H9 (cell line): ENCODE measurements at regions not wholly inside any gene's neighbourhood (a gene's known extent, or its start where the extent isn't known, plus 50 kb on each side); places are given as distances from the start of the nearest gene placed in this dataset.

Experiments
- DNase-seq: peaks from one replicate; pipeline ENCODE4 v3.0.0-alpha.2; 2017
- H2AFZ ChIP-seq: one replicate; pipeline ENCODE4 v1.6.1; 2013; ENCODE audit warnings: mild to moderate bottlenecking, low read length, control low read depth, moderate library complexity
- H2AK5ac ChIP-seq: 2 replicates; pipeline ENCODE4 v1.6.1; 2013; ENCODE audit warnings: low read length, control low read depth, mixed read lengths; ENCODE audit not compliant: insufficient read length
- H2BK120ac ChIP-seq: one replicate; pipeline ENCODE4 v1.6.1; 2013; ENCODE audit warnings: low read depth, mild to moderate bottlenecking, low read length, control low read depth, inconsistent platforms; ENCODE audit not compliant: poor library complexity, severe bottlenecking
- H2BK12ac ChIP-seq: 2 replicates; pipeline ENCODE4 v1.6.1; 2013; ENCODE audit warnings: low read length, control low read depth, mixed read lengths, low read depth; ENCODE audit not compliant: insufficient read length
- H2BK15ac ChIP-seq: 2 replicates; pipeline ENCODE4 v1.6.1; 2013; ENCODE audit warnings: low read depth, low read length, control low read depth
- H2BK20ac ChIP-seq: one replicate; pipeline ENCODE4 v1.6.1; 2013; ENCODE audit warnings: low read depth, mild to moderate bottlenecking, low read length, control low read depth, inconsistent platforms; ENCODE audit not compliant: poor library complexity, severe bottlenecking
- H2BK5ac ChIP-seq: 2 replicates; pipeline ENCODE4 v1.6.1; 2013; ENCODE audit warnings: low read length, control low read depth, mixed read lengths; ENCODE audit not compliant: insufficient read length
- H3K14ac ChIP-seq: 2 replicates; pipeline ENCODE4 v1.6.1; 2013; ENCODE audit warnings: low read length, control low read depth; ENCODE audit not compliant: insufficient read depth
- H3K18ac ChIP-seq: 2 replicates; pipeline ENCODE4 v1.6.1; 2013; ENCODE audit warnings: low read depth, mild to moderate bottlenecking, mixed read lengths, low read length, control low read depth; ENCODE audit not compliant: insufficient read length
- H3K23ac ChIP-seq: 2 replicates; pipeline ENCODE4 v1.6.1; 2013; ENCODE audit warnings: low read length, control low read depth, mixed read lengths, low read depth; ENCODE audit not compliant: insufficient read length
- H3K23me2 ChIP-seq: 2 replicates; pipeline ENCODE4 v1.6.1; 2013; ENCODE audit warnings: low read depth, mild to moderate bottlenecking, mixed read lengths, low read length, control low read depth; ENCODE audit not compliant: insufficient read length, poor library complexity, severe bottlenecking
- H3K27ac ChIP-seq: 2 replicates; pipeline ENCODE4 v1.5.1; 2013; ENCODE audit warnings: low read length, control low read depth, mixed read lengths, low read depth; ENCODE audit not compliant: insufficient read length
- H3K27me3 ChIP-seq: 2 replicates; pipeline ENCODE4 v1.6.1; 2013; ENCODE audit warnings: low read length, control low read depth, inconsistent platforms; ENCODE audit not compliant: insufficient read depth
- H3K4ac ChIP-seq: 2 replicates; pipeline ENCODE4 v1.6.1; 2013; ENCODE audit warnings: low read depth, mild to moderate bottlenecking, control low read depth, inconsistent platforms, low read length, moderate library complexity
- H3K4me1 ChIP-seq: 2 replicates; pipeline ENCODE4 v1.6.1; 2013; ENCODE audit warnings: low read length, control low read depth, inconsistent platforms; ENCODE audit not compliant: insufficient read depth
- H3K4me2 ChIP-seq: 2 replicates; pipeline ENCODE4 v1.6.1; 2013; ENCODE audit warnings: low read length, control low read depth, mixed read lengths; ENCODE audit not compliant: insufficient read length, insufficient read depth
- H3K56ac ChIP-seq: 2 replicates; pipeline ENCODE4 v1.6.1; 2013; ENCODE audit warnings: low read depth, mild to moderate bottlenecking, mixed read lengths, low read length, control low read depth; ENCODE audit not compliant: insufficient read length
- H3K79me1 ChIP-seq: 2 replicates; pipeline ENCODE4 v1.6.1; 2013; ENCODE audit warnings: low read depth, mild to moderate bottlenecking, moderate library complexity, low read length, control low read depth, inconsistent platforms; ENCODE audit not compliant: insufficient read depth, poor library complexity, severe bottlenecking
- H3K79me2 ChIP-seq: 2 replicates; pipeline ENCODE4 v1.6.1; 2013; ENCODE audit warnings: low read length, control low read depth, inconsistent platforms; ENCODE audit not compliant: insufficient read depth
- H3K9ac ChIP-seq: 2 replicates; pipeline ENCODE4 v1.6.1; 2013; ENCODE audit warnings: low read length, control low read depth, mixed read lengths; ENCODE audit not compliant: insufficient read length; ENCODE audit errors: extremely low read depth
- H3K9me3 ChIP-seq: one replicate; pipeline ENCODE4 v1.6.1; 2013; ENCODE audit warnings: low read depth, low read length, inconsistent platforms; ENCODE audit not compliant: control insufficient read depth
- H3T11ph ChIP-seq: one replicate; pipeline ENCODE4 v1.6.1; 2013; ENCODE audit warnings: mild to moderate bottlenecking, low read length, control low read depth, inconsistent platforms
- H4K20me1 ChIP-seq: one replicate; pipeline ENCODE4 v1.6.1; 2013; ENCODE audit not compliant: control insufficient read depth, insufficient read length, insufficient read depth
- H4K5ac ChIP-seq: 2 replicates; pipeline ENCODE4 v1.6.1; 2013; ENCODE audit warnings: low read depth, mild to moderate bottlenecking, mixed read lengths, low read length, control low read depth; ENCODE audit not compliant: insufficient read length
- H4K8ac ChIP-seq: replicated peaks from 2 replicates; pipeline ENCODE4 v1.6.1; 2013; ENCODE audit warnings: low read length, control low read depth, mixed read lengths, low read depth; ENCODE audit not compliant: insufficient read length
- H4K91ac ChIP-seq: 2 replicates; pipeline ENCODE4 v1.6.1; 2013; ENCODE audit warnings: low read depth, mild to moderate bottlenecking, moderate library complexity, mixed read lengths, low read length, control low read depth; ENCODE audit not compliant: insufficient read length
- H3K27ac Mint-ChIP-seq, 3 experiments: 2 replicates in 2 of 3; 3 replicates in 1 of 3; pipeline ENCODE4 v1.8.0; 2020 to 2021; ENCODE audit warnings: mixed read lengths in 3 of 3, mild to moderate bottlenecking in 1 of 3, moderate library complexity in 1 of 3
- H3K27me3 Mint-ChIP-seq: 2 replicates; pipeline ENCODE4 v1.8.0; 2021; ENCODE audit warnings: low read depth, mild to moderate bottlenecking, moderate library complexity, mixed read lengths
- H3K36me3 Mint-ChIP-seq, 3 experiments: 2 replicates in 2 of 3; 3 replicates in 1 of 3; pipeline ENCODE4 v1.8.0; 2020 to 2021; ENCODE audit warnings: low read depth in 3 of 3, mixed read lengths in 3 of 3; ENCODE audit not compliant: insufficient read depth in 1 of 3
- H3K4me1 Mint-ChIP-seq, 2 experiments: 2 replicates each; pipeline ENCODE4 v1.8.0; 2020; ENCODE audit warnings: mixed read lengths in 2 of 2
- H3K4me3 Mint-ChIP-seq, 2 experiments: 2 replicates in 1 of 2; 3 replicates in 1 of 2; pipeline ENCODE4 v1.8.0; 2020 to 2021; ENCODE audit warnings: mild to moderate bottlenecking in 2 of 2, mixed read lengths in 2 of 2, moderate library complexity in 1 of 2
- H3K9me3 Mint-ChIP-seq, 2 experiments: 2 replicates in 1 of 2; 3 replicates in 1 of 2; pipeline ENCODE4 v1.8.0; 2020; ENCODE audit warnings: mild to moderate bottlenecking in 2 of 2, mixed read lengths in 2 of 2, moderate library complexity in 1 of 2
- whole genome bisulfite sequencing: extraction: QIAGEN DNeasy Blood & Tissue Kit; methylation state at CpG from one replicate; pipeline ENCODE4 v1.1.7; 2013; ENCODE audit warnings: missing lambda C conversion rate, low lambda C conversion rate, mixed read lengths; ENCODE audit not compliant: insufficient read length; ENCODE audit errors: extremely low coverage; 5-methylcytosine and 5-hydroxymethylcytosine counted together
- TF ChIP-seq, protein P1 (sequence below): fragments of 200-600 bp; sonication (generic); conservative IDR thresholded peaks from 3 replicates; pipeline ENCODE4 v1.8.0; 2021; ENCODE audit warnings: antibody characterized with exemption, mild to moderate bottlenecking

DNA sequence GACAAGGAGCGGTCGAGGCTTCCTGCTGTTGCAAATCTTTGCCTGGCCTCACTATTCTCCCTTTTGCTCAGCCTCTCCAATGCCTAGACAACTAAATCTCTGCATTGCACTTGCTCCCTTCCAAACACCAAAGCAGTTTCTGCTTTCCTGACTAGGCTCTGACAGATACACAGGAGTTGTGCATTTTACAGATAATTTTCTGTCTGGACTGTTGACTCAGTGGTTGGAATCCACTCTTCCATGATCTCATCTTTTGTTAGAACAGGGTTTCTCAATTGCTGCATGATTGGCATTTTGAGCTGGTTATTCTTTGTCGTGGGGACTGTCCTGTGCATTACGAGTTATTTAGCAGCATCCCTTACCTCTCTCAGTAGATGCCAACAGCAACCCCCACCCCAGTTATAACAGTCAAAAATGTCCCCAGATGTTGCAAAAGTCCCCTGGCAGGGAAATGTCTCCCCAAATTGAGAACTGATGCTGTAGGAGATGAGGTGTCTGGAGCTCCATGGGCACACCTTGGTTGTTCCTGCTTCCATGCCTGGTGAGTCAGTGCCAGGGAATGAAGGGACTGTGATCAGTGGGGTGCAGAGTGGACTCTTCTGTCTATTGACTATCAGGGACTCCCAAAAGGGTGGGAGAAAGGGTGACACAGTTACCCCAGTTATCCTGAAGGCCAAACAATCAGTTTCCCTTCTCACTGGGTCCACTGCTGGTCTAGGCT lies 557.4 kb upstream of the PSMD7 start:
- DNase-seq = no peak
- H2BK15ac ChIP-seq = no peak overlapping the region
- no peak overlapping the region for H3K4ac ChIP-seq
- no peak overlapping the region for H4K8ac ChIP-seq
- no peak overlapping the region for H3K18ac ChIP-seq
- no peaks in the 10 kb centered on the region for H3K4me1 ChIP-seq
- no peak overlapping the region for H3K27ac ChIP-seq
- Mint-ChIP-seq H3K4me3 (no peak overlapping the region), H3K27me3 (no peaks in the 10 kb centered on the region), H3K36me3 (peaks cover 0 to 16% (median 7%) of the 10 kb centered on the region in 3 experiments; a peak in 4 of 7 replicates), H3K9me3 (peaks cover 12 to 21% of the 10 kb centered on the region in 2 experiments; a peak in 4 of 5 replicates), H3K27ac (no peak overlapping the region), H3K4me1 (peaks cover 0 to 3% of the 10 kb centered on the region in 2 experiments; a peak in 1 of 4 replicates)
- no peak overlapping the region for H3K56ac ChIP-seq
- TF ChIP-seq, protein P1, sequence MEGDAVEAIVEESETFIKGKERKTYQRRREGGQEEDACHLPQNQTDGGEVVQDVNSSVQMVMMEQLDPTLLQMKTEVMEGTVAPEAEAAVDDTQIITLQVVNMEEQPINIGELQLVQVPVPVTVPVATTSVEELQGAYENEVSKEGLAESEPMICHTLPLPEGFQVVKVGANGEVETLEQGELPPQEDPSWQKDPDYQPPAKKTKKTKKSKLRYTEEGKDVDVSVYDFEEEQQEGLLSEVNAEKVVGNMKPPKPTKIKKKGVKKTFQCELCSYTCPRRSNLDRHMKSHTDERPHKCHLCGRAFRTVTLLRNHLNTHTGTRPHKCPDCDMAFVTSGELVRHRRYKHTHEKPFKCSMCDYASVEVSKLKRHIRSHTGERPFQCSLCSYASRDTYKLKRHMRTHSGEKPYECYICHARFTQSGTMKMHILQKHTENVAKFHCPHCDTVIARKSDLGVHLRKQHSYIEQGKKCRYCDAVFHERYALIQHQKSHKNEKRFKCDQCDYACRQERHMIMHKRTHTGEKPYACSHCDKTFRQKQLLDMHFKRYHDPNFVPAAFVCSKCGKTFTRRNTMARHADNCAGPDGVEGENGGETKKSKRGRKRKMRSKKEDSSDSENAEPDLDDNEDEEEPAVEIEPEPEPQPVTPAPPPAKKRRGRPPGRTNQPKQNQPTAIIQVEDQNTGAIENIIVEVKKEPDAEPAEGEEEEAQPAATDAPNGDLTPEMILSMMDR = no peak
- H2BK120ac ChIP-seq = no peak overlapping the region
- H3K79me1 ChIP-seq = no peaks in the 10 kb centered on the region
- H3K14ac ChIP-seq = no peak overlapping the region
- H4K20me1 ChIP-seq = no peaks in the 10 kb centered on the region
- H2BK20ac ChIP-seq = no peak overlapping the region
- H3K27me3 ChIP-seq = no peaks in the 10 kb centered on the region
- H3K23ac ChIP-seq = no peak overlapping the region
- no peak overlapping the region for H2BK5ac ChIP-seq
- H3T11ph ChIP-seq = no peak overlapping the region
- H2AK5ac ChIP-seq = no peak overlapping the region
- H3K9me3 ChIP-seq = no peaks in the 10 kb centered on the region
- no peak overlapping the region for H4K91ac ChIP-seq
- no peaks in the 10 kb centered on the region for H3K79me2 ChIP-seq
- H3K23me2 ChIP-seq = no peaks in the 10 kb centered on the region
- H3K9ac ChIP-seq = no peak overlapping the region
- WGBS = no CpG with 5 or more reads among the region's 4 CpGs
- H2AFZ ChIP-seq = no peak overlapping the region
- H2BK12ac ChIP-seq = no peak overlapping the region
- no peak overlapping the region for H4K5ac ChIP-seq
- no peak overlapping the region for H3K4me2 ChIP-seq
